Skin of body (tissue), 1 donor: ENCODE measurements at regions not wholly inside any gene's neighbourhood (a gene's known extent, or its start where the extent isn't known, plus 50 kb on each side); places are given as distances from the start of the nearest gene placed in this dataset.

Experiments
- DNase-seq: peaks from one replicate; lab custom pipeline; 2025; lab: John Stamatoyannopoulos, UW

GRCh38 chr2:5520463-5520972 lies 171.7 kb upstream of the SOX11 start:
- DNase-seq: no peak

GRCh38 chr2:5521461-5521860 lies 170.7 kb upstream of the SOX11 start:
- no peak for DNase-seq

GRCh38 chr2:5524551-5524950 lies 167.6 kb upstream of the SOX11 start:
- DNase-seq: no peak

GRCh38 chr2:5528706-5529105 lies 163.5 kb upstream of the SOX11 start:
- no peak for DNase-seq

GRCh38 chr2:5530011-5530696 lies 162.0 kb upstream of the SOX11 start:
- DNase-seq: no peak

- DNase-seq: no peak
Observed at GRCh38 chr2:5535301-5535700, 156.9 kb upstream of the SOX11 start.

GRCh38 chr2:5537180-5537688 lies 154.9 kb upstream of the SOX11 start:
- no peak for DNase-seq

- no peak for DNase-seq
Observed at GRCh38 chr2:5538313-5538712, 153.9 kb upstream of the SOX11 start.

GRCh38 chr2:5538772-5539171 lies 153.4 kb upstream of the SOX11 start:
- no peak for DNase-seq

- DNase-seq: no peak
Observed at GRCh38 chr2:5539282-5540165, 152.7 kb upstream of the SOX11 start.

- DNase-seq: no peak
Observed at GRCh38 chr2:5540856-5541255, 151.3 kb upstream of the SOX11 start.

GRCh38 chr2:5544205-5544786 lies 147.9 kb upstream of the SOX11 start:
- no peak for DNase-seq

GRCh38 chr2:5546181-5546580 lies 146.0 kb upstream of the SOX11 start:
- no peak for DNase-seq

GRCh38 chr2:5548991-5549715 lies 143.0 kb upstream of the SOX11 start:
- no peak for DNase-seq

- DNase-seq: no peak
Observed at GRCh38 chr2:5549771-5550170, 142.4 kb upstream of the SOX11 start.

- DNase-seq: no peak
Observed at GRCh38 chr2:5555636-5556035, 136.5 kb upstream of the SOX11 start.

GRCh38 chr2:5561006-5561405 lies 131.2 kb upstream of the SOX11 start:
- no peak for DNase-seq

GRCh38 chr2:5562426-5562825 lies 129.8 kb upstream of the SOX11 start:
- no peak for DNase-seq

GRCh38 chr2:5562865-5563264 lies 129.3 kb upstream of the SOX11 start:
- no peak for DNase-seq

GRCh38 chr2:5563411-5563810 lies 128.8 kb upstream of the SOX11 start:
- DNase-seq: no peak

GRCh38 chr2:5569256-5569655 lies 122.9 kb upstream of the SOX11 start:
- DNase-seq: no peak
